Right atrium auricular region (tissue), 2 donors: ENCODE measurements at regions not wholly inside any gene's neighbourhood (a gene's known extent, or its start where the extent isn't known, plus 50 kb on each side); places are given as distances from the start of the nearest gene placed in this dataset.

Source experiments
- DNase-seq: peaks from one replicate; pipeline ENCODE4 v3.0.0-alpha.2; 2019; ENCODE audit warnings: low spot score
- H3K27ac ChIP-seq, 2 donors: fragments of 200-600 bp; sonication (generic); 1 replicate in 1 of 2; 2 replicates in 1 of 2; pipeline ENCODE4 v1.5.1; 2016 to 2019
- H3K27me3 ChIP-seq, 2 donors: fragments of 200-600 bp; sonication (generic); one replicate each; pipeline versions ENCODE4 v1.5.1 to v1.6.0; 2017 to 2019
- H3K36me3 ChIP-seq: fragments of 200-600 bp; sonication (generic); one replicate; pipeline ENCODE4 v1.5.1; 2016
- H3K4me1 ChIP-seq, 2 donors: fragments of 200-600 bp; sonication (generic); one replicate each; pipeline versions ENCODE4 v1.5.1 to v1.6.0; 2017 to 2019
- H3K4me3 ChIP-seq, 2 donors: fragments of 200-600 bp; sonication (generic); 1 replicate in 1 of 2; 2 replicates in 1 of 2; pipeline ENCODE4 v1.5.1; 2017 to 2019; ENCODE audit warnings: mild to moderate bottlenecking in 1 of 2, moderate library complexity in 1 of 2
- H3K9me3 ChIP-seq, 2 donors: fragments of 200-600 bp; sonication (generic); one replicate each; pipeline ENCODE4 v1.5.1; 2019
- CTCF ChIP-seq, 2 donors: fragments of 200-600 bp; sonication (generic); IDR thresholded peaks; one replicate each; pipeline ENCODE4 v1.5.1; 2019; ENCODE audit warnings: antibody characterized with exemption in 2 of 2

GRCh38 chr13:48839171-48839570 lies 136.5 kb upstream of the FNDC3A start:
- no peaks in the 10 kb centered on the region for H3K36me3 ChIP-seq
- H3K27ac ChIP-seq, result no peak overlapping the region
- H3K4me3 ChIP-seq, result no peak overlapping the region
- no peaks in the 10 kb centered on the region for H3K27me3 ChIP-seq
- no peaks in the 10 kb centered on the region for H3K4me1 ChIP-seq
- peaks cover 0 to 10% of the 10 kb centered on the region in 2 donors for H3K9me3 ChIP-seq
- no peak for DNase-seq
- no peak for TF ChIP-seq CTCF (IDR thresholded peaks at IDR 0.05)

GRCh38 chr13:48840366-48840765 lies 135.3 kb upstream of the FNDC3A start:
- Histone ChIP-seq H3K9me3 (no peaks in the 10 kb centered on the region), H3K27me3 (no peaks in the 10 kb centered on the region), H3K27ac (no peak overlapping the region), H3K36me3 (no peaks in the 10 kb centered on the region), H3K4me1 (no peaks in the 10 kb centered on the region), H3K4me3 (no peak overlapping the region)
- no peak for TF ChIP-seq CTCF (IDR thresholded peaks at IDR 0.05)
- DNase-seq, result no peak

- DNase-seq, result no peak
- Histone ChIP-seq H3K4me3 (no peak overlapping the region), H3K9me3 (no peaks in the 10 kb centered on the region), H3K27ac (no peak overlapping the region), H3K27me3 (no peaks in the 10 kb centered on the region), H3K4me1 (no peaks in the 10 kb centered on the region), H3K36me3 (no peaks in the 10 kb centered on the region)
- TF ChIP-seq CTCF (IDR thresholded peaks at IDR 0.05), result no peak
Measured at GRCh38 chr13:48842316-48842715, 133.4 kb upstream of the FNDC3A start.

- H3K27me3 ChIP-seq, result no peaks in the 10 kb centered on the region
- H3K4me1 ChIP-seq, result no peaks in the 10 kb centered on the region
- no peak overlapping the region for H3K27ac ChIP-seq
- no peaks in the 10 kb centered on the region for H3K36me3 ChIP-seq
- no peaks in the 10 kb centered on the region for H3K9me3 ChIP-seq
- DNase-seq, result no peak
- no peak for TF ChIP-seq CTCF (IDR thresholded peaks at IDR 0.05)
- H3K4me3 ChIP-seq, result no peak overlapping the region
Measured at GRCh38 chr13:48843630-48844380, 131.9 kb upstream of the FNDC3A start.

GRCh38 chr13:48844676-48845075 lies 131.0 kb upstream of the FNDC3A start:
- no peaks in the 10 kb centered on the region for H3K27me3 ChIP-seq
- no peaks in the 10 kb centered on the region for H3K4me1 ChIP-seq
- DNase-seq, result no peak
- no peaks in the 10 kb centered on the region for H3K36me3 ChIP-seq
- TF ChIP-seq CTCF (IDR thresholded peaks at IDR 0.05), result no peak
- H3K9me3 ChIP-seq, result no peaks in the 10 kb centered on the region
- no peak overlapping the region for H3K4me3 ChIP-seq
- H3K27ac ChIP-seq, result no peak overlapping the region

- Histone ChIP-seq H3K4me3 (no peak overlapping the region), H3K9me3 (no peaks in the 10 kb centered on the region), H3K4me1 (no peaks in the 10 kb centered on the region), H3K36me3 (no peaks in the 10 kb centered on the region), H3K27me3 (no peaks in the 10 kb centered on the region), H3K27ac (no peak overlapping the region)
- DNase-seq, result no peak
- no peak for TF ChIP-seq CTCF (IDR thresholded peaks at IDR 0.05)
Measured at GRCh38 chr13:48849515-48849914, 126.2 kb upstream of the FNDC3A start.
